SK-N-MC (cell line): ENCODE measurements at regions not wholly inside any gene's neighbourhood (a gene's known extent, or its start where the extent isn't known, plus 50 kb on each side); places are given as distances from the start of the nearest gene placed in this dataset.
"Not testable (repeated sequence)": the region's sequence is repeated elsewhere in the genome, so short reads cannot be mapped to it uniquely, and the experiment has no call there.

Source experiments
- DNase-seq: peaks from one replicate; pipeline ENCODE4 v3.0.0-alpha.2; 2011; ENCODE audit warnings: low read depth, low spot score
- H3K27ac ChIP-seq: fragments of 200-600 bp; sonication (generic); 2 replicates; pipeline ENCODE4 v1.5.1; 2016; ENCODE audit warnings: mixed run types
- H3K36me3 ChIP-seq: fragments of 200-600 bp; sonication (generic); 2 replicates; pipeline ENCODE4 v1.6.1; 2017; ENCODE audit warnings: antibody characterized with exemption, low read length, mixed read lengths; ENCODE audit not compliant: insufficient read depth
- H3K4me3 ChIP-seq: fragments of 200-600 bp; sonication (generic); 2 replicates; pipeline ENCODE4 v1.5.1; 2016
- H3K9ac ChIP-seq: fragments of 200-600 bp; sonication (generic); 2 replicates; pipeline ENCODE4 v1.8.0; 2017; ENCODE audit warnings: mixed run types, mixed read lengths; ENCODE audit not compliant: insufficient read length
- H3K9me3 ChIP-seq: fragments of 200-600 bp; sonication (generic); 2 replicates; pipeline ENCODE4 v1.6.1; 2017; ENCODE audit warnings: low read depth, mild to moderate bottlenecking, antibody characterized with exemption, low read length, moderate library complexity, mixed read lengths
- EZH2 ChIP-seq: fragments of 200-600 bp; sonication (generic); IDR thresholded peaks from one replicate; pipeline ENCODE4 v1.6.1; 2017; ENCODE audit warnings: antibody characterized with exemption
- FOXP2 ChIP-seq: optimal IDR thresholded peaks from 2 replicates; pipeline ENCODE3; 2011; ENCODE audit warnings: mild to moderate bottlenecking, moderate library complexity; ENCODE audit not compliant: insufficient read depth; ENCODE audit errors: extremely low read length, control extremely low read depth
- POLR2AphosphoS5 ChIP-seq: IDR thresholded peaks from 2 replicates; pipeline ENCODE4 v1.6.1; 2012; ENCODE audit warnings: mild to moderate bottlenecking, low read depth, low read length, borderline replicate concordance

GRCh38 chr18:57943723-57944122 lies 100.3 kb upstream of the NEDD4L start:
- DNase-seq, result no peak
- TF ChIP-seq POLR2AphosphoS5, result no peak
- no peak for TF ChIP-seq FOXP2
- no peak for TF ChIP-seq EZH2
- H3K27ac ChIP-seq, result no peak overlapping the region
- H3K4me3 ChIP-seq, result no peak overlapping the region
- H3K36me3 ChIP-seq, result no peaks in the 10 kb centered on the region
- no peaks in the 10 kb centered on the region for H3K9me3 ChIP-seq
- no peak overlapping the region for H3K9ac ChIP-seq

- no peak overlapping the region for H3K4me3 ChIP-seq
- H3K27ac ChIP-seq, result no peak overlapping the region
- DNase-seq, result no peak
- H3K9me3 ChIP-seq, result no peaks in the 10 kb centered on the region
- TF ChIP-seq EZH2 (no peak), POLR2AphosphoS5 (no peak), FOXP2 (no peak)
- H3K9ac ChIP-seq, result no peak overlapping the region
- H3K36me3 ChIP-seq, result no peaks in the 10 kb centered on the region
Observed at GRCh38 chr18:57942493-57942892, 101.5 kb upstream of the NEDD4L start.

- H3K4me3 ChIP-seq, result no peak overlapping the region
- TF ChIP-seq POLR2AphosphoS5, result no peak
- no peak for TF ChIP-seq EZH2
- TF ChIP-seq FOXP2, result no peak
- H3K9ac ChIP-seq, result no peak overlapping the region
- no peaks in the 10 kb centered on the region for H3K36me3 ChIP-seq
- DNase-seq, result no peak
- no peak overlapping the region for H3K27ac ChIP-seq
- H3K9me3 ChIP-seq, result no peaks in the 10 kb centered on the region
Observed at GRCh38 chr18:57941841-57942489, 102.1 kb upstream of the NEDD4L start.

- Histone ChIP-seq H3K9ac (no peak overlapping the region), H3K9me3 (no peaks in the 10 kb centered on the region), H3K4me3 (no peak overlapping the region), H3K36me3 (no peaks in the 10 kb centered on the region), H3K27ac (no peak overlapping the region)
- DNase-seq, result no peak
- no peak for TF ChIP-seq EZH2
Observed at GRCh38 chr18:57940166-57940660, 103.8 kb upstream of the NEDD4L start.

GRCh38 chr18:57934375-57934774 lies 109.7 kb upstream of the NEDD4L start:
- DNase-seq, H3K9ac ChIP-seq, H3K36me3 ChIP-seq, H3K9me3 ChIP-seq, H3K27ac ChIP-seq, H3K4me3 ChIP-seq: not testable (repeated sequence)

- TF ChIP-seq EZH2 (no peak), FOXP2 (no peak), POLR2AphosphoS5 (no peak)
- no peak overlapping the region for H3K27ac ChIP-seq
- DNase-seq, result no peak
Observed at GRCh38 chr18:57931038-57931437, 113.0 kb upstream of the NEDD4L start.

GRCh38 chr18:57930476-57930875 lies 113.5 kb upstream of the NEDD4L start:
- no peak for TF ChIP-seq EZH2
- no peak for TF ChIP-seq FOXP2
- TF ChIP-seq POLR2AphosphoS5, result no peak
- no peak for DNase-seq
- no peak overlapping the region for H3K27ac ChIP-seq
- H3K4me3 ChIP-seq, result no peak overlapping the region
- H3K36me3 ChIP-seq, result no peaks in the 10 kb centered on the region
- no peak overlapping the region for H3K9ac ChIP-seq
- no peaks in the 10 kb centered on the region for H3K9me3 ChIP-seq

More at GRCh38 chr18:57931038-57931437, 113.0 kb upstream of the NEDD4L start:
- Histone ChIP-seq H3K36me3 (no peaks in the 10 kb centered on the region), H3K9ac (no peak overlapping the region), H3K9me3 (no peaks in the 10 kb centered on the region), H3K4me3 (no peak overlapping the region)

GRCh38 chr18:57929922-57930321 lies 114.1 kb upstream of the NEDD4L start:
- Histone ChIP-seq H3K36me3 (no peaks in the 10 kb centered on the region), H3K9ac (no peak overlapping the region), H3K9me3 (no peaks in the 10 kb centered on the region), H3K27ac (no peak overlapping the region), H3K4me3 (no peak overlapping the region)
- no peak for DNase-seq
- TF ChIP-seq EZH2, result no peak
- no peak for TF ChIP-seq POLR2AphosphoS5
- TF ChIP-seq FOXP2, result no peak

- H3K9me3 ChIP-seq, result no peaks in the 10 kb centered on the region
- H3K9ac ChIP-seq, result no peak overlapping the region
- H3K4me3 ChIP-seq, result no peak overlapping the region
- no peaks in the 10 kb centered on the region for H3K36me3 ChIP-seq
- no peak for TF ChIP-seq EZH2
- TF ChIP-seq FOXP2, result no peak
- no peak for TF ChIP-seq POLR2AphosphoS5
- DNase-seq, result no peak
- H3K27ac ChIP-seq, result no peak overlapping the region
Observed at GRCh38 chr18:57928466-57928865, 115.6 kb upstream of the NEDD4L start.

GRCh38 chr18:57927511-57927910 lies 116.5 kb upstream of the NEDD4L start:
- Histone ChIP-seq H3K27ac (no peak overlapping the region), H3K4me3 (no peak overlapping the region), H3K9me3 (no peaks in the 10 kb centered on the region), H3K36me3 (no peaks in the 10 kb centered on the region), H3K9ac (no peak overlapping the region)
- TF ChIP-seq EZH2, result no peak
- no peak for TF ChIP-seq FOXP2
- no peak for TF ChIP-seq POLR2AphosphoS5
- DNase-seq, result no peak
